Suprapubic skin (tissue), 3 donors: ENCODE measurements at regions not wholly inside any gene's neighbourhood (a gene's known extent, or its start where the extent isn't known, plus 50 kb on each side); places are given as distances from the start of the nearest gene placed in this dataset.

Source experiments
- CTCF ChIP-seq, 2 donors: fragments of 200-600 bp in 1 of 2; fragments of 450-650 bp in 1 of 2; sonication (generic) in 1 of 2; IDR thresholded peaks; one replicate each; pipeline ENCODE4 v1.5.1; 2016 to 2019; ENCODE audit warnings: antibody characterized with exemption in 2 of 2, mild to moderate bottlenecking in 1 of 2, moderate library complexity in 1 of 2
- POLR2A ChIP-seq, 2 donors: fragments of 450-650 bp; IDR thresholded peaks; one replicate each; pipeline ENCODE4 v1.6.1; 2017; ENCODE audit warnings: antibody characterized with exemption in 2 of 2, mild to moderate bottlenecking in 2 of 2, moderate library complexity in 2 of 2

GRCh38 chr10:53253221-53253620 is 480.6 kb upstream of the MBL2 start:
- TF ChIP-seq CTCF (IDR thresholded peaks at IDR 0.05), result no peak
- no peak for TF ChIP-seq POLR2A (IDR thresholded peaks at IDR 0.05)
